H9 (cell line): ENCODE measurements at regions not wholly inside any gene's neighbourhood (a gene's known extent, or its start where the extent isn't known, plus 50 kb on each side); places are given as distances from the start of the nearest gene placed in this dataset.

Experiments used
- DNase-seq: peaks from one replicate; pipeline ENCODE4 v3.0.0-alpha.2; 2017
- H2AFZ ChIP-seq: one replicate; pipeline ENCODE4 v1.6.1; 2013; ENCODE audit warnings: mild to moderate bottlenecking, low read length, control low read depth, moderate library complexity
- H2AK5ac ChIP-seq: 2 replicates; pipeline ENCODE4 v1.6.1; 2013; ENCODE audit warnings: low read length, control low read depth, mixed read lengths; ENCODE audit not compliant: insufficient read length
- H2BK120ac ChIP-seq: one replicate; pipeline ENCODE4 v1.6.1; 2013; ENCODE audit warnings: low read depth, mild to moderate bottlenecking, low read length, control low read depth, inconsistent platforms; ENCODE audit not compliant: poor library complexity, severe bottlenecking
- H2BK12ac ChIP-seq: 2 replicates; pipeline ENCODE4 v1.6.1; 2013; ENCODE audit warnings: low read length, control low read depth, mixed read lengths, low read depth; ENCODE audit not compliant: insufficient read length
- H2BK15ac ChIP-seq: 2 replicates; pipeline ENCODE4 v1.6.1; 2013; ENCODE audit warnings: low read depth, low read length, control low read depth
- H2BK20ac ChIP-seq: one replicate; pipeline ENCODE4 v1.6.1; 2013; ENCODE audit warnings: low read depth, mild to moderate bottlenecking, low read length, control low read depth, inconsistent platforms; ENCODE audit not compliant: poor library complexity, severe bottlenecking
- H2BK5ac ChIP-seq: 2 replicates; pipeline ENCODE4 v1.6.1; 2013; ENCODE audit warnings: low read length, control low read depth, mixed read lengths; ENCODE audit not compliant: insufficient read length
- H3K14ac ChIP-seq: 2 replicates; pipeline ENCODE4 v1.6.1; 2013; ENCODE audit warnings: low read length, control low read depth; ENCODE audit not compliant: insufficient read depth
- H3K18ac ChIP-seq: 2 replicates; pipeline ENCODE4 v1.6.1; 2013; ENCODE audit warnings: low read depth, mild to moderate bottlenecking, mixed read lengths, low read length, control low read depth; ENCODE audit not compliant: insufficient read length
- H3K23ac ChIP-seq: 2 replicates; pipeline ENCODE4 v1.6.1; 2013; ENCODE audit warnings: low read length, control low read depth, mixed read lengths, low read depth; ENCODE audit not compliant: insufficient read length
- H3K23me2 ChIP-seq: 2 replicates; pipeline ENCODE4 v1.6.1; 2013; ENCODE audit warnings: low read depth, mild to moderate bottlenecking, mixed read lengths, low read length, control low read depth; ENCODE audit not compliant: insufficient read length, poor library complexity, severe bottlenecking
- H3K27ac ChIP-seq: 2 replicates; pipeline ENCODE4 v1.5.1; 2013; ENCODE audit warnings: low read length, control low read depth, mixed read lengths, low read depth; ENCODE audit not compliant: insufficient read length
- H3K27me3 ChIP-seq: 2 replicates; pipeline ENCODE4 v1.6.1; 2013; ENCODE audit warnings: low read length, control low read depth, inconsistent platforms; ENCODE audit not compliant: insufficient read depth
- H3K4ac ChIP-seq: 2 replicates; pipeline ENCODE4 v1.6.1; 2013; ENCODE audit warnings: low read depth, mild to moderate bottlenecking, control low read depth, inconsistent platforms, low read length, moderate library complexity
- H3K4me1 ChIP-seq: 2 replicates; pipeline ENCODE4 v1.6.1; 2013; ENCODE audit warnings: low read length, control low read depth, inconsistent platforms; ENCODE audit not compliant: insufficient read depth
- H3K4me2 ChIP-seq: 2 replicates; pipeline ENCODE4 v1.6.1; 2013; ENCODE audit warnings: low read length, control low read depth, mixed read lengths; ENCODE audit not compliant: insufficient read length, insufficient read depth
- H3K56ac ChIP-seq: 2 replicates; pipeline ENCODE4 v1.6.1; 2013; ENCODE audit warnings: low read depth, mild to moderate bottlenecking, mixed read lengths, low read length, control low read depth; ENCODE audit not compliant: insufficient read length
- H3K79me1 ChIP-seq: 2 replicates; pipeline ENCODE4 v1.6.1; 2013; ENCODE audit warnings: low read depth, mild to moderate bottlenecking, moderate library complexity, low read length, control low read depth, inconsistent platforms; ENCODE audit not compliant: insufficient read depth, poor library complexity, severe bottlenecking
- H3K79me2 ChIP-seq: 2 replicates; pipeline ENCODE4 v1.6.1; 2013; ENCODE audit warnings: low read length, control low read depth, inconsistent platforms; ENCODE audit not compliant: insufficient read depth
- H3K9ac ChIP-seq: 2 replicates; pipeline ENCODE4 v1.6.1; 2013; ENCODE audit warnings: low read length, control low read depth, mixed read lengths; ENCODE audit not compliant: insufficient read length; ENCODE audit errors: extremely low read depth
- H3K9me3 ChIP-seq: one replicate; pipeline ENCODE4 v1.6.1; 2013; ENCODE audit warnings: low read depth, low read length, inconsistent platforms; ENCODE audit not compliant: control insufficient read depth
- H3T11ph ChIP-seq: one replicate; pipeline ENCODE4 v1.6.1; 2013; ENCODE audit warnings: mild to moderate bottlenecking, low read length, control low read depth, inconsistent platforms
- H4K20me1 ChIP-seq: one replicate; pipeline ENCODE4 v1.6.1; 2013; ENCODE audit not compliant: control insufficient read depth, insufficient read length, insufficient read depth
- H4K5ac ChIP-seq: 2 replicates; pipeline ENCODE4 v1.6.1; 2013; ENCODE audit warnings: low read depth, mild to moderate bottlenecking, mixed read lengths, low read length, control low read depth; ENCODE audit not compliant: insufficient read length
- H4K8ac ChIP-seq: replicated peaks from 2 replicates; pipeline ENCODE4 v1.6.1; 2013; ENCODE audit warnings: low read length, control low read depth, mixed read lengths, low read depth; ENCODE audit not compliant: insufficient read length
- H4K91ac ChIP-seq: 2 replicates; pipeline ENCODE4 v1.6.1; 2013; ENCODE audit warnings: low read depth, mild to moderate bottlenecking, moderate library complexity, mixed read lengths, low read length, control low read depth; ENCODE audit not compliant: insufficient read length
- H3K27ac Mint-ChIP-seq, 3 experiments: 2 replicates in 2 of 3; 3 replicates in 1 of 3; pipeline ENCODE4 v1.8.0; 2020 to 2021; ENCODE audit warnings: mixed read lengths in 3 of 3, mild to moderate bottlenecking in 1 of 3, moderate library complexity in 1 of 3
- H3K27me3 Mint-ChIP-seq: 2 replicates; pipeline ENCODE4 v1.8.0; 2021; ENCODE audit warnings: low read depth, mild to moderate bottlenecking, moderate library complexity, mixed read lengths
- H3K36me3 Mint-ChIP-seq, 3 experiments: 2 replicates in 2 of 3; 3 replicates in 1 of 3; pipeline ENCODE4 v1.8.0; 2020 to 2021; ENCODE audit warnings: low read depth in 3 of 3, mixed read lengths in 3 of 3; ENCODE audit not compliant: insufficient read depth in 1 of 3
- H3K4me1 Mint-ChIP-seq, 2 experiments: 2 replicates each; pipeline ENCODE4 v1.8.0; 2020; ENCODE audit warnings: mixed read lengths in 2 of 2
- H3K4me3 Mint-ChIP-seq, 2 experiments: 2 replicates in 1 of 2; 3 replicates in 1 of 2; pipeline ENCODE4 v1.8.0; 2020 to 2021; ENCODE audit warnings: mild to moderate bottlenecking in 2 of 2, mixed read lengths in 2 of 2, moderate library complexity in 1 of 2
- H3K9me3 Mint-ChIP-seq, 2 experiments: 2 replicates in 1 of 2; 3 replicates in 1 of 2; pipeline ENCODE4 v1.8.0; 2020; ENCODE audit warnings: mild to moderate bottlenecking in 2 of 2, mixed read lengths in 2 of 2, moderate library complexity in 1 of 2
- WGBS: extraction: QIAGEN DNeasy Blood & Tissue Kit; methylation state at CpG from one replicate; pipeline ENCODE4 v1.1.7; 2013; ENCODE audit warnings: missing lambda C conversion rate, low lambda C conversion rate, mixed read lengths; ENCODE audit not compliant: insufficient read length; ENCODE audit errors: extremely low coverage; 5-methylcytosine and 5-hydroxymethylcytosine counted together
- TF ChIP-seq, protein P1 (sequence below): fragments of 200-600 bp; sonication (generic); conservative IDR thresholded peaks from 3 replicates; pipeline ENCODE4 v1.8.0; 2021; ENCODE audit warnings: antibody characterized with exemption, mild to moderate bottlenecking

DNA sequence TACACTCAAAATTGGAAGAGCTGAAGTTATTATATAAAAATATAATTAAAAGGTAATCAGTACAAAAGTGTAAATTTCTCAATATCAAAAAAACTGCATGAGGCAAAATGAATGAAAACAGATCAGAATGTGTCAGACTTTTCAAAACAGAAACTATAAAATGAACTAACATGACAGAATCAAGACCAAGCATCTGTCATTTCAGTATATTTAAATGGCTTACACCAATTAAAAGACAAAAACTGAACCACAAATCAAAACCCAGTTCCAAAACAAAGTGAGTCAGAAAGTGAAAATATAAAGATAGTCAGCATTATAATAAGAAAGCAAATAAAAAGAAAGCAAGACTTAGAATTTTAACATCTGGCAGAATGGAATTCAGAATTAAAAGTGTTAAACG, 289.7 kb downstream of the UBE3D start:
- H3K27me3 Mint-ChIP-seq, result no peaks in the 10 kb centered on the region
- Histone ChIP-seq H2AK5ac (no peak overlapping the region), H3T11ph (no peak overlapping the region), H3K18ac (no peak overlapping the region), H3K23ac (no peak overlapping the region), H4K20me1 (no peaks in the 10 kb centered on the region), H3K4me2 (no peak overlapping the region), H3K79me2 (0 out of 2 replicates have a peak, but pooled peaks cover 1% of the 10 kb centered on the region), H2BK12ac (no peak overlapping the region), H4K8ac (no peak overlapping the region), H3K9ac (no peak overlapping the region), H3K27me3 (no peaks in the 10 kb centered on the region), H4K91ac (no peak overlapping the region), H2BK5ac (no peak overlapping the region), H2BK120ac (no peak overlapping the region), H3K79me1 (no peaks in the 10 kb centered on the region), H3K4ac (no peak overlapping the region), H3K23me2 (no peaks in the 10 kb centered on the region), H4K5ac (no peak overlapping the region), H2AFZ (no peak overlapping the region), H3K4me1 (no peaks in the 10 kb centered on the region), H3K9me3 (no peaks in the 10 kb centered on the region), H3K14ac (no peak overlapping the region), H2BK20ac (no peak overlapping the region), H2BK15ac (no peak overlapping the region), H3K56ac (no peak overlapping the region), H3K27ac (no peak overlapping the region)
- H3K9me3 Mint-ChIP-seq, result no peaks in the 10 kb centered on the region
- H3K4me1 Mint-ChIP-seq, result peaks cover 3% of the 10 kb centered on the region in 2 experiments; a peak in 2 of 4 replicates
- no peak for DNase-seq
- TF ChIP-seq, protein P1, sequence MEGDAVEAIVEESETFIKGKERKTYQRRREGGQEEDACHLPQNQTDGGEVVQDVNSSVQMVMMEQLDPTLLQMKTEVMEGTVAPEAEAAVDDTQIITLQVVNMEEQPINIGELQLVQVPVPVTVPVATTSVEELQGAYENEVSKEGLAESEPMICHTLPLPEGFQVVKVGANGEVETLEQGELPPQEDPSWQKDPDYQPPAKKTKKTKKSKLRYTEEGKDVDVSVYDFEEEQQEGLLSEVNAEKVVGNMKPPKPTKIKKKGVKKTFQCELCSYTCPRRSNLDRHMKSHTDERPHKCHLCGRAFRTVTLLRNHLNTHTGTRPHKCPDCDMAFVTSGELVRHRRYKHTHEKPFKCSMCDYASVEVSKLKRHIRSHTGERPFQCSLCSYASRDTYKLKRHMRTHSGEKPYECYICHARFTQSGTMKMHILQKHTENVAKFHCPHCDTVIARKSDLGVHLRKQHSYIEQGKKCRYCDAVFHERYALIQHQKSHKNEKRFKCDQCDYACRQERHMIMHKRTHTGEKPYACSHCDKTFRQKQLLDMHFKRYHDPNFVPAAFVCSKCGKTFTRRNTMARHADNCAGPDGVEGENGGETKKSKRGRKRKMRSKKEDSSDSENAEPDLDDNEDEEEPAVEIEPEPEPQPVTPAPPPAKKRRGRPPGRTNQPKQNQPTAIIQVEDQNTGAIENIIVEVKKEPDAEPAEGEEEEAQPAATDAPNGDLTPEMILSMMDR, result no peak
- WGBS, result no CpG with 5 or more reads among the region's 1 CpG
- no peak overlapping the region for H3K4me3 Mint-ChIP-seq
- H3K36me3 Mint-ChIP-seq, result no peaks in the 10 kb centered on the region
- H3K27ac Mint-ChIP-seq, result no peak overlapping the region; a peak in 2 of 7 replicates
